Thymus (tissue), 11 donors: ENCODE measurements at regions not wholly inside any gene's neighbourhood (a gene's known extent, or its start where the extent isn't known, plus 50 kb on each side); places are given as distances from the start of the nearest gene placed in this dataset.

Experiments
- DNase-seq, 9 donors: peaks; one replicate each; pipeline ENCODE4 v3.0.0-alpha.2; 2013; ENCODE audit warnings: low spot score in 9 of 9, low read depth in 6 of 9, missing footprints in 1 of 9
- H3K27ac ChIP-seq, 2 donors: one replicate each; pipeline ENCODE4 v1.5.1; 2013; ENCODE audit warnings: control low read depth in 1 of 2, low read depth in 1 of 2, low read length in 1 of 2, mild to moderate bottlenecking in 1 of 2, moderate library complexity in 1 of 2
- H3K27me3 ChIP-seq, 2 donors: one replicate each; pipeline ENCODE4 v1.5.1; 2013; ENCODE audit warnings: low read length in 1 of 2; ENCODE audit not compliant: control insufficient read depth in 2 of 2, insufficient read depth in 1 of 2
- H3K36me3 ChIP-seq, 2 donors: one replicate each; pipeline ENCODE4 v1.5.1; 2013; ENCODE audit warnings: low read length in 1 of 2, mild to moderate bottlenecking in 1 of 2, moderate library complexity in 1 of 2; ENCODE audit not compliant: control insufficient read depth in 2 of 2, insufficient read depth in 2 of 2
- H3K4me1 ChIP-seq, 2 donors: one replicate each; pipeline ENCODE4 v1.5.1; 2013; ENCODE audit warnings: low read length in 2 of 2; ENCODE audit not compliant: control insufficient read depth in 2 of 2, insufficient read depth in 2 of 2
- H3K4me3 ChIP-seq, 2 donors: one replicate each; pipeline ENCODE4 v1.5.1; 2013; ENCODE audit warnings: low read length in 2 of 2, control low read depth in 1 of 2, mild to moderate bottlenecking in 1 of 2
- H3K9me3 ChIP-seq, 2 donors: one replicate each; pipeline ENCODE4 v1.5.1; 2013; ENCODE audit warnings: low read length in 1 of 2, mild to moderate bottlenecking in 1 of 2; ENCODE audit not compliant: control insufficient read depth in 2 of 2, insufficient read depth in 1 of 2
- WGBS: extraction: QIAGEN DNeasy Blood & Tissue Kit; methylation state at CpG from one replicate; pipeline ENCODE4 v1.1.7; 2013; 5-methylcytosine and 5-hydroxymethylcytosine counted together
- donor health status: healthy.

DNA sequence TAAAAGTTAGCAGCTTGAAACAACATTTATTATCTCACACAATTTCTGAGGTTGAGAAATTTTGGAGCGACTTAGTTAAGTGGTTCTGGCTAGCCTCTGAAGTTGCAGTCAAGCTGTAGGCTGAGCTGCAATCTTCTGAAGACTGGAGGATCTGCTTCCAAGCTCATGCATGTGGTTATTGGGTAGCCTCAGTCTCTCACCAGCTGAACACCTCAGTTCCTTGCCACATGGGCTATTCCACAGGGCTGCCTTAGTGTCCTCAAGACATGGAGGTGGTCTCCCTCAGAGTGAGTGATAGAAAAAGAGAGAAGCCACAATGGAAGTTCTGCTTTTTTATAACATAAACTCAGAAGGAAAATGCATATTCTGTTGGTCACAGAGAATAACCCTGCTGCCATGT is 92.0 kb upstream of the CAMK1G start:
- 94% methylated on average over 1 of the region's 1 CpG for WGBS
- no peaks in the 10 kb centered on the region for H3K9me3 ChIP-seq
- H3K4me3 ChIP-seq: no peak overlapping the region
- H3K4me1 ChIP-seq: no peaks in the 10 kb centered on the region
- H3K36me3 ChIP-seq: no peaks in the 10 kb centered on the region
- H3K27ac ChIP-seq: no peak overlapping the region
- DNase-seq: no peak
- H3K27me3 ChIP-seq: no peaks in the 10 kb centered on the region

DNA sequence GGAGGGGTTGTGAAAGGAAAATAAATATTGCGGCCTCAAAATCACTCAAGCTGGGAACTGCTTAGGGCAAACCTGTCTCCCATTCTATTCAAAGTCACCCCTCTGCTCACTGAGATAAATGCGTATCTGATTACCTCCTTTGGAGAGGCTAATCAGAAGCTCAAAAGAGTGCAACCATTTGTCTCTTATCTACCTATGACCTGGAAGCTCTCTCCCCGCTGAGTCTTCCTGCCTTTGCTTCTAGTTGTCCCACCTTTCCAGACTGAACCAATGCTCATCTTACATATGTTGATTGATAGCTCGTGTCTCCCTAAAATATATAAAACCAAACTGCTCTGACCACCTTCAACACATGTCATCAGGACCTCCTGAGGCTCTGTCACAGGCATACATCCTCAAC is 91.6 kb upstream of the CAMK1G start:
- Histone ChIP-seq H3K9me3 (no peaks in the 10 kb centered on the region), H3K36me3 (no peaks in the 10 kb centered on the region), H3K4me1 (no peaks in the 10 kb centered on the region), H3K4me3 (no peak overlapping the region), H3K27me3 (no peaks in the 10 kb centered on the region), H3K27ac (no peak overlapping the region)
- 78% methylated on average over 4 of the region's 4 CpGs for WGBS
- no peak for DNase-seq

DNA sequence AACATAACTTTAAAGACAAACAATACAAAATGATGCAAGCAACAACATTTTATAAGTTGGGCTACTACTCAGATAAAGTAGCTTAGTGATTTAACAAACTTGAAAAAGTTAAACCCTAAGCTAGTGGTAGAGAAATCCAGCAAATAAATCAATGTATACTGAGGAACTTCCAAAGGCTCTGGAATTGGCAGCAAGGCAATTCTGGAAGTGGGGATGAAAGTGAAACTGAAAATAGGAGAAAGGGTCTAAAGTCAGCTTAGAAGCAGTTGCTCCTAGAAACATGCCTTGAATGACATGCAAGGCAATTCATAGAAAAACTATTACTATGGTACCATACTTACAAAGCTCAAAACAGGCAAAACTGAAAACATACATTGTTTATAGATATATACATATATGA is 90.0 kb upstream of the CAMK1G start:
- DNase-seq: no peak
- Histone ChIP-seq H3K36me3 (no peaks in the 10 kb centered on the region), H3K9me3 (no peaks in the 10 kb centered on the region), H3K4me3 (no peak overlapping the region), H3K27me3 (no peaks in the 10 kb centered on the region), H3K27ac (no peak overlapping the region), H3K4me1 (no peaks in the 10 kb centered on the region)

DNA sequence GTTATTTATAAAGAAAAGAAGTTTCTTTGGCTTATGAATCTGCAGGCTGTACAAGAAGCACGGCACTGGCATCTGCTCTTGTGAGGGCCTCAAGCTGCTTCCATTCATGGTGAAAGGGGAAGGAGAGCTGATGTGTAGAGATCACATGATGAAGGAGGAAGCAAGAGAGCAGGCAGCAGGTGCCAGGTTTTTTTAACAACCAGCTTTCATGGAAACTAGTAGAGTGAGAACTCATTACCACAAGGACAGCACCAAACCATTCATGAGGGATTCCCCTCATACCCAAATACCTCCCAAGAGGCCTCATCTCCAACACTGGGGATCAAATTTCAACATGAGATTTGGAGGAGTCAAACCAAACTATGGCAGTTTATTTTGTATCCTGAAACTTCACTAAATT is 85.8 kb upstream of the CAMK1G start:
- no peaks in the 10 kb centered on the region for H3K4me1 ChIP-seq
- no peak overlapping the region for H3K27ac ChIP-seq
- no peak overlapping the region for H3K4me3 ChIP-seq
- no peaks in the 10 kb centered on the region for H3K9me3 ChIP-seq
- WGBS: 97% methylated on average over 1 of the region's 1 CpG
- no peak for DNase-seq
- no peaks in the 10 kb centered on the region for H3K27me3 ChIP-seq
- H3K36me3 ChIP-seq: no peaks in the 10 kb centered on the region

DNA sequence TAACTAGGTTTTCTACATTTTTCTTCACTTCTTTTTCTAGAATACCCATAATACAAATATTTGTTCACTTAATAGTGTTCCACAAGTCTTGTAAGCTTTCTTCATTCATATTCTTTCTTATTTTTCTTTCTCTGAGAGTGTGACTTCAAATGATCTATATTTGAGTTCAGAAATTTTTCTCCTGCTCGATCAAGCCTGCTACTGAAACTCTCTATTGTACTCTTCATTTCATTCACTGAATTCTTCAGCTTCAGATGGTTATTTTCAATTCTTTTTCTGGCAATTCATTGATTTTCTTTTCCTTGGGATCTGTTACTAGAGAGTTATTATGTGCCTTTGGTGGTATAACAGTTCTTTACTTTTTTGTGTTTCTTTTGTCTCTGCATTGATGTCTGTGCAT is 82.5 kb upstream of the CAMK1G start:
- H3K4me3 ChIP-seq: no peak overlapping the region
- DNase-seq: no peak
- H3K4me1 ChIP-seq: no peaks in the 10 kb centered on the region
- no peaks in the 10 kb centered on the region for H3K9me3 ChIP-seq
- no peaks in the 10 kb centered on the region for H3K27me3 ChIP-seq
- WGBS: 88% methylated on average over 1 of the region's 1 CpG
- no peaks in the 10 kb centered on the region for H3K36me3 ChIP-seq
- H3K27ac ChIP-seq: no peak overlapping the region

DNA sequence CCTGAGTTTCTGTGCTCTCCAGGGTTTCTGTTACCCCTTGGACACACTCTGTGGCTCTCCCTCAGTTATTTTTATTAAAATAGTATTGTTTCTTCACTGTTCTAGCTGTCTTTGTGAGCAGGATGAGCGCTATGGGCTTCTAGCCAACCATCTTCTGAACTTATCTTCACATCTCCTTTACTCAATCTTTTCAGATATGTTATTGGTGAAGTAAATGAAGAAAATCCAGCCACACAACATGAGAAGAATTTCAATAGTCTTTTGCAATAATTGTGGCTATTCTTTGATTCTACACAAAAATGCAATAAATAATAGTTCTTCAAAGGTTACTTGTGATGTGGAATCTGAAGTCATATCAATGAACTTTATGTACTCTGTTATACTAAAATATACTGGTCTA is 80.3 kb upstream of the CAMK1G start:
- H3K27ac ChIP-seq: no peak overlapping the region
- no peaks in the 10 kb centered on the region for H3K36me3 ChIP-seq
- 97% methylated on average over 1 of the region's 1 CpG for WGBS
- no peak for DNase-seq
- H3K4me3 ChIP-seq: no peak overlapping the region
- H3K4me1 ChIP-seq: no peaks in the 10 kb centered on the region
- no peaks in the 10 kb centered on the region for H3K9me3 ChIP-seq
- no peaks in the 10 kb centered on the region for H3K27me3 ChIP-seq

DNA sequence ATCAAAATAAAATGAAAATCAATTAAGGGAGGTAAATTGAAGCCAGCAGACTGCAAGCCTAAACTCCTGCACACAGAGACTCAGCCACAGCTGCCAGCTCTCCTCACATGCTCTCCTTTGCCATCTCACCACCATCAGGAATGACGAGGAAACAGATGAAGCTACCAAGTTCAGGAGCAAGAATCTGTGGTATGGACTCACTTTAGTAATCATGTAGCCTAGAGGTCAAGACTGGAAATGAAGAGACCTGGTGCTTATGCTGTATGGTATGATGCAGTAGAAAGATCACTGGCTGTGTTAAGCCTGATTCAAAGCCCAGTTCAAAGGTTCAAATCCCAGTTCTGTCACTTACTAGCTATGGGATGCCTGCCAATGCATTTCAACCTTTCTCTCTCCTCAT is 78.9 kb upstream of the CAMK1G start:
- no peaks in the 10 kb centered on the region for H3K9me3 ChIP-seq
- no peaks in the 10 kb centered on the region for H3K4me1 ChIP-seq
- DNase-seq: no peak
- WGBS: 91% methylated on average over 1 of the region's 1 CpG
- no peak overlapping the region for H3K4me3 ChIP-seq
- no peaks in the 10 kb centered on the region for H3K27me3 ChIP-seq
- H3K27ac ChIP-seq: no peak overlapping the region
- no peaks in the 10 kb centered on the region for H3K36me3 ChIP-seq

DNA sequence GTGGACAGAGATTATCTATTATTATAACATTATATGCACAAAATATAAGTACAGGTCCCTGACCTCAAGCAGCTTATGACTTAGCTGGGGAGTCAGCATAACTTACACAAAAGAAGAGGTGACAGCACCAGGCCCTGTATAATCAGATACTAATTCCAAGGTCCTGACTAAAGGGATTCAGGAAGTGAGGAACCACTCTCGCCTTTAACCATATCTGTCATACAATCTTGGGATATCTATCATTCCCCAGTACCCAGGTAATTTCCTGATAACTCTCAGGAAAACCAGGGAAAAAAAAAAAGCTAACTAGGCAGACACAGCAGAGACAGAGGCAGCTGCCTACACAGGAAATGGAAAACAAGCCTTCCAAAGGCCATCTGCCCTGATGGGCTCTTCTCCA is 78.5 kb upstream of the CAMK1G start:
- Histone ChIP-seq H3K9me3 (no peaks in the 10 kb centered on the region), H3K27me3 (no peaks in the 10 kb centered on the region), H3K27ac (no peak overlapping the region), H3K4me3 (no peak overlapping the region), H3K4me1 (no peaks in the 10 kb centered on the region), H3K36me3 (no peaks in the 10 kb centered on the region)
- 94% methylated on average over 1 of the region's 1 CpG for WGBS
- DNase-seq: no peak

DNA sequence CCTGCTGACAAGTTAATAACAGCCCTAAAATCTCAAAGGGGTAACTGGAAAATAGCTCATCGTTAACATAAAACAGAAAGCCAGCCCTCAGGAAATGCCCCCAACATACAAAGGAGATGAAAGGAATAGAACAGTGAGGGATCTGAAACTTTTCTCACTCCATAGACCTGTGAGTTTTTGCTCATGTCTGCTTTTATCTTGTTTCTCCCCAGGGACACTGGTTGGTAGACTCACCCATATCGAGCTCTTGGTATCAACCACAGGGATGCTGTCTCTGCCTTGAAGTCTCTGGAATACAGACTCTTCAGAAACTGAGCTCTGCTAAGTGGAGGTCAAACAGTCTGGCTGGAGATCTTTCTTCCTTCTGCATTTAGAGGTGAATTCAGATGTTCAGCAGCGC is 77.4 kb upstream of the CAMK1G start:
- H3K36me3 ChIP-seq: no peaks in the 10 kb centered on the region
- H3K4me1 ChIP-seq: no peaks in the 10 kb centered on the region
- H3K27me3 ChIP-seq: no peaks in the 10 kb centered on the region
- DNase-seq: no peak
- no peak overlapping the region for H3K27ac ChIP-seq
- H3K9me3 ChIP-seq: no peaks in the 10 kb centered on the region
- no peak overlapping the region for H3K4me3 ChIP-seq
- 88% methylated on average over 3 of the region's 3 CpGs for WGBS

DNA sequence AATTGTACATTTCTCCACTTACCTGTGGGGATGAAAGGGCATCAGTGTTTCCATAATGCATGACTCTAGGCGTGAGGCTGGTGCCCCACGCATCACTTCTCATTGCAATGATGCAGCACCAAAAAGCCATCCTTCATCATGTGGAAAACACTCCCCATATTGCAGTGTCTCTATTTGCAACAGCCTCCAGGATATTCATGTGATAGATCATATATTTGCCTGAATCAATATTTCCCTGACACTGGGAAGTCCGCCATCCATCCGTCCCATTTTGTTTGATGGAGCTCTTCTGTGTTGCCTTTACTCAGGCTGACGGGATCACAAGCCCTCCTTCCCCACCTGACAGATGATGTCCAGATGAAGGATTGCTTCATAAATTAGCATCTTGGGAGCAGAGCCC is 74.5 kb upstream of the CAMK1G start:
- H3K36me3 ChIP-seq: no peaks in the 10 kb centered on the region
- H3K27me3 ChIP-seq: no peaks in the 10 kb centered on the region
- WGBS: 96% methylated on average over 5 of the region's 5 CpGs
- H3K27ac ChIP-seq: no peak overlapping the region
- H3K4me3 ChIP-seq: no peak overlapping the region
- no peaks in the 10 kb centered on the region for H3K4me1 ChIP-seq
- no peak for DNase-seq
- H3K9me3 ChIP-seq: no peaks in the 10 kb centered on the region
